HG03196 (cell line): ENCODE measurements at regions not wholly inside any gene's neighbourhood (a gene's known extent, or its start where the extent isn't known, plus 50 kb on each side); places are given as distances from the start of the nearest gene placed in this dataset.
"Not testable (repeated sequence)": the region's sequence is repeated elsewhere in the genome, so short reads cannot be mapped to it uniquely, and the experiment has no call there.

Experiments used
- ATAC-seq: cut with Tn5 transposase; IDR thresholded peaks from one replicate; pipeline ENCODE4 v1.9.1; 2021; ENCODE audit not compliant: unreplicated experiment

- ATAC-seq: no peak
These were observed 107.5 kb upstream of the SIM2 start for GRCh38 chr21:36591326-36591970.

GRCh38 chr21:36596174-36596573 lies 102.7 kb upstream of the SIM2 start:
- ATAC-seq: no peak

GRCh38 chr21:36601362-36601761 lies 97.6 kb upstream of the SIM2 start:
- no peak for ATAC-seq

- ATAC-seq: no peak
These were observed 96.2 kb upstream of the SIM2 start for GRCh38 chr21:36602735-36603134.

- ATAC-seq: no peak
These were observed 95.7 kb upstream of the SIM2 start for GRCh38 chr21:36603221-36603620.

- ATAC-seq: no peak
These were observed 93.5 kb upstream of the SIM2 start for GRCh38 chr21:36605426-36605825.

GRCh38 chr21:36606287-36606982 lies 92.5 kb upstream of the SIM2 start:
- no peak for ATAC-seq

- no peak for ATAC-seq
These were observed 92.0 kb upstream of the SIM2 start for GRCh38 chr21:36606983-36607325.

- ATAC-seq: no peak
These were observed 90.6 kb upstream of the SIM2 start for GRCh38 chr21:36608041-36608896.

GRCh38 chr21:36608897-36609225 lies 90.1 kb upstream of the SIM2 start:
- no peak for ATAC-seq

GRCh38 chr21:36609654-36610053 lies 89.3 kb upstream of the SIM2 start:
- ATAC-seq: no peak

GRCh38 chr21:36610201-36610600 lies 88.7 kb upstream of the SIM2 start:
- ATAC-seq: no peak

- ATAC-seq: no peak
These were observed 88.0 kb upstream of the SIM2 start for GRCh38 chr21:36610935-36611334.

GRCh38 chr21:36611379-36611778 lies 87.5 kb upstream of the SIM2 start:
- ATAC-seq: no peak

- ATAC-seq: no peak
These were observed 85.9 kb upstream of the SIM2 start for GRCh38 chr21:36613059-36613458.

GRCh38 chr21:36613554-36613953 lies 85.4 kb upstream of the SIM2 start:
- no peak for ATAC-seq

GRCh38 chr21:36615274-36615964 lies 83.5 kb upstream of the SIM2 start:
- no peak for ATAC-seq

GRCh38 chr21:36616773-36617172 lies 82.1 kb upstream of the SIM2 start:
- ATAC-seq: not testable (repeated sequence)

GRCh38 chr21:36621794-36622193 lies 77.1 kb upstream of the SIM2 start:
- ATAC-seq: not testable (repeated sequence)

- ATAC-seq: no peak
These were observed 74.8 kb upstream of the SIM2 start for GRCh38 chr21:36624105-36624504.

- ATAC-seq: no peak
These were observed 72.1 kb upstream of the SIM2 start for GRCh38 chr21:36626791-36627190.

GRCh38 chr21:36627242-36627641 lies 71.7 kb upstream of the SIM2 start:
- ATAC-seq: no peak
